Testis (tissue), 2 donors: ENCODE measurements at regions not wholly inside any gene's neighbourhood (a gene's known extent, or its start where the extent isn't known, plus 50 kb on each side); places are given as distances from the start of the nearest gene placed in this dataset.

Experiments used
- DNase-seq: peaks from one replicate; pipeline ENCODE4 v3.0.0-alpha.2; 2019
- H3K27ac ChIP-seq, 2 donors: fragments of 200-600 bp; sonication (generic); one replicate each; pipeline ENCODE4 v1.5.1; 2019
- H3K27me3 ChIP-seq: fragments of 200-600 bp; sonication (generic); one replicate; pipeline ENCODE4 v1.5.1; 2019
- H3K36me3 ChIP-seq: fragments of 200-600 bp; sonication (generic); one replicate; pipeline ENCODE4 v1.5.1; 2017; ENCODE audit warnings: low read depth; ENCODE audit errors: missing control alignments
- H3K4me1 ChIP-seq: fragments of 200-600 bp; sonication (generic); one replicate; pipeline ENCODE4 v1.5.1; 2019
- H3K4me3 ChIP-seq, 2 donors: fragments of 200-600 bp; sonication (generic); one replicate each; pipeline ENCODE4 v1.5.1; 2017 to 2019
- H3K9me3 ChIP-seq: fragments of 200-600 bp; sonication (generic); one replicate; pipeline ENCODE4 v1.5.1; 2017
- CTCF ChIP-seq, 3 experiments: fragments of 450-650 bp in 2 of 3; fragments of 200-600 bp in 1 of 3; sonication (generic) in 1 of 3; IDR thresholded peaks; one replicate each; pipeline ENCODE4 v1.5.1; 2016 to 2019; ENCODE audit warnings: antibody characterized with exemption in 3 of 3, mild to moderate bottlenecking in 2 of 3, moderate library complexity in 1 of 3
- POLR2A ChIP-seq: fragments of 450-650 bp; IDR thresholded peaks from one replicate; pipeline ENCODE4 v1.6.1; 2017; ENCODE audit warnings: antibody characterized with exemption, mild to moderate bottlenecking, moderate library complexity
- WGBS, 2 donors: methylation state at CpG; one replicate each; pipeline ENCODE4 v1.1.5; 2018; 5-methylcytosine and 5-hydroxymethylcytosine counted together
- intact Hi-C: fragments of 100-400 bp; cut with DNase I; formaldehyde crosslinking; loops from one replicate; pipeline ENCODE4 v1.15.1; 2023; ENCODE audit warnings: low total_unique reads

GRCh38 chr11:95713428-95713827, 76.2 kb downstream of the FAM76B start:
- intact Hi-C loops: no loop called here
- WGBS, 2 donors: 88 to 91% methylated on average over 3 of the region's 3 CpGs
- H3K9me3 ChIP-seq: no peaks in the 10 kb centered on the region
- H3K4me1 ChIP-seq: no peaks in the 10 kb centered on the region
- TF ChIP-seq POLR2A (no peak), CTCF (IDR thresholded peaks at IDR 0.05) (no peak)
- H3K27ac ChIP-seq: no peak overlapping the region
- H3K27me3 ChIP-seq: no peaks in the 10 kb centered on the region
- H3K4me3 ChIP-seq: no peak overlapping the region
- no peak for DNase-seq
- no peaks in the 10 kb centered on the region for H3K36me3 ChIP-seq

DNA sequence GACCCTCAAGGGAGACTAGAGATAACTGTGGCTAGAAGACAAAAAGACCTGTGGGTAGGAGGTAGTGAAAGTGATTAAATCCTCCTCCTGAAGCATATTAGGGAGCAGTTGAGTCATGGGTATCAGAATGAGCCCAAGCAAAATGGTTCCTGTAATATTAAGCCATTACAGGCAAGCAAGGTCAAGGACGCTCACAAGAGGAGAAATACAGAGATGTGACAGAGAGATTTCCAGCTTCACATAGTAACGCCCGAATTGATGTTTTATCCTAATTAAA, 77.7 kb downstream of the FAM76B start:
- Histone ChIP-seq H3K36me3 (no peaks in the 10 kb centered on the region), H3K9me3 (no peaks in the 10 kb centered on the region), H3K4me3 (no peak overlapping the region), H3K4me1 (no peaks in the 10 kb centered on the region), H3K27ac (no peak overlapping the region), H3K27me3 (no peaks in the 10 kb centered on the region)
- intact Hi-C loops: no loop called here
- TF ChIP-seq CTCF (IDR thresholded peaks at IDR 0.05) (no peak), POLR2A (no peak)
- WGBS, 2 donors: 79 to 84% methylated on average over 3 of the region's 3 CpGs
- no peak for DNase-seq

- H3K36me3 ChIP-seq: no peaks in the 10 kb centered on the region
- H3K27ac ChIP-seq: no peak overlapping the region
- H3K27me3 ChIP-seq: no peaks in the 10 kb centered on the region
- peak; percentile 55 for DNase-seq
- H3K4me3 ChIP-seq: no peak overlapping the region
- intact Hi-C loops: no loop called here
- no peaks in the 10 kb centered on the region for H3K9me3 ChIP-seq
- 42 to 44% methylated on average over 7 of the region's 7 CpGs for WGBS, 2 donors
- TF ChIP-seq POLR2A: no peak
- TF ChIP-seq CTCF (IDR thresholded peaks at IDR 0.05): no peak
- H3K4me1 ChIP-seq: peaks cover 3% of the 10 kb centered on the region
These were observed 78.2 kb downstream of the FAM76B start for GRCh38 chr11:95711162-95711944.

- no peak for TF ChIP-seq POLR2A
- no peak for TF ChIP-seq CTCF (IDR thresholded peaks at IDR 0.05)
- no peaks in the 10 kb centered on the region for H3K36me3 ChIP-seq
- DNase-seq: no peak
- H3K4me1 ChIP-seq: peaks cover 24% of the 10 kb centered on the region
- H3K9me3 ChIP-seq: no peaks in the 10 kb centered on the region
- intact Hi-C loops: loop anchor here (10.0 kb wide), 2 partner anchors 474 to 554 kb away; partner anchors contain the start of gene SESN3
- H3K4me3 ChIP-seq: no peak overlapping the region
- no peak overlapping the region for H3K27ac ChIP-seq
- H3K27me3 ChIP-seq: no peaks in the 10 kb centered on the region
- WGBS, 2 donors: 92 to 97% methylated on average over 1 of the region's 1 CpG
These were observed 80.9 kb downstream of the FAM76B start for GRCh38 chr11:95708681-95709080.

DNA sequence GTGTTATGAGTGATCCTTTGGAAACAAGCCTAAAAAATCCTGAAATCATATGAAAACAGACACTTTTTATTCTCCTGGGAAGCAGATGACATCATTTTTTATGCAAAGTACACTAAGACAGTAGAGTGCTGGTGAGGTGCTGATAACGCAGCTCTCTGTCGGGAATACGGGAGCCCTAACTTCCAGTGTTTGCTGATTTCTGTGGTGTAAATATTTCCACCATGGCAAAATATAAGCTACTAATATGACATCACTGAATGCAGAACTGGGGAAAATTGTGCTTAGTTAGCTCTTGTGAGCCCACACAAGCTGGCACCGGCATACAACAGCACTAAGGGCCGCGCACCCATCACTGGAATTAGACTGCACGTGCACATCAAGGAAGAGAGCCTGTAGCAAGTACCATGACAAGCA, 82.6 kb downstream of the FAM76B start:
- intact Hi-C loops: loop anchor here (10.0 kb wide), 2 partner anchors 472 to 552 kb away; partner anchors contain the start of gene SESN3
- DNase-seq: no peak
- Histone ChIP-seq H3K36me3 (no peaks in the 10 kb centered on the region), H3K27me3 (no peaks in the 10 kb centered on the region), H3K27ac (no peak overlapping the region), H3K4me3 (no peak overlapping the region), H3K9me3 (no peaks in the 10 kb centered on the region), H3K4me1 (peaks cover 24% of the 10 kb centered on the region)
- TF ChIP-seq POLR2A: no peak
- TF ChIP-seq CTCF (IDR thresholded peaks at IDR 0.05): no peak
- WGBS, 2 donors: 79 to 91% methylated on average over 7 of the region's 7 CpGs
